ENCODE measurements at regions not wholly inside any gene's neighbourhood (a gene's known extent, or its start where the extent isn't known, plus 50 kb on each side); places are given as distances from the start of the nearest gene placed in this dataset.

GRCh38 chr7:148481147-148481526 is 109.4 kb upstream of the C7orf33 start:
- Mint-ChIP-seq H3K36me3 (ENCODE audit: low read depth) (no peaks in the 10 kb centered on the region), H3K27me3 (no peaks in the 10 kb centered on the region), H3K27ac (no peak overlapping the region), H3K4me1 (peaks cover 23% of the 10 kb centered on the region), H3K9me3 (no peaks in the 10 kb centered on the region), H3K4me3 (no peak overlapping the region)
- CTCF ChIA-PET: interaction anchor here (3.4 kb wide), 1 partner anchor 216 kb away, joined by 20 read pairs; no protein-coding TSS in a partner anchor
- TF ChIP-seq CTCF (IDR thresholded peaks at IDR 0.05): no peak
- POLR2A ChIA-PET: no interaction called here
- ATAC-seq (ENCODE audit: low read depth): no peak
- DNase-seq: no peak
- intact Hi-C loops (cut with micrococcal nuclease): no loop called here

GRCh38 chr7:148481971-148482626 is 108.5 kb upstream of the C7orf33 start:
- Mint-ChIP-seq H3K4me3 (no peak overlapping the region), H3K27me3 (no peaks in the 10 kb centered on the region), H3K9me3 (no peaks in the 10 kb centered on the region), H3K27ac (no peak overlapping the region), H3K4me1 (peaks cover 23% of the 10 kb centered on the region), H3K36me3 (ENCODE audit: low read depth) (no peaks in the 10 kb centered on the region)
- DNase-seq: no peak
- intact Hi-C loops (cut with micrococcal nuclease): no loop called here
- no peak for TF ChIP-seq CTCF (IDR thresholded peaks at IDR 0.05)
- CTCF ChIA-PET: interaction anchor here (3.4 kb wide), 1 partner anchor 217 kb away, joined by 20 read pairs; no protein-coding TSS in a partner anchor
- POLR2A ChIA-PET: no interaction called here
- ATAC-seq (ENCODE audit: low read depth): no peak

- DNase-seq: no peak
- peaks cover 23% of the 10 kb centered on the region for H3K4me1 Mint-ChIP-seq
- H3K9me3 Mint-ChIP-seq: no peaks in the 10 kb centered on the region
- intact Hi-C loops (cut with micrococcal nuclease): no loop called here
- POLR2A ChIA-PET: no interaction called here
- H3K36me3 Mint-ChIP-seq (ENCODE audit: low read depth): no peaks in the 10 kb centered on the region
- no peaks in the 10 kb centered on the region for H3K27me3 Mint-ChIP-seq
- TF ChIP-seq CTCF (IDR thresholded peaks at IDR 0.05): no peak
- CTCF ChIA-PET: interaction anchor here (1.2 kb wide), 2 partner anchors 219 to 220 kb away, joined by 3 to 5 read pairs; no protein-coding TSS in a partner anchor
- H3K4me3 Mint-ChIP-seq: no peak overlapping the region
- ATAC-seq (ENCODE audit: low read depth): no peak
- H3K27ac Mint-ChIP-seq: no peak overlapping the region
Observed at GRCh38 chr7:148483515-148484308, 106.9 kb upstream of the C7orf33 start.

- no peak overlapping the region for H3K27ac Mint-ChIP-seq
- intact Hi-C loops (cut with micrococcal nuclease): no loop called here
- H3K4me3 Mint-ChIP-seq: no peak overlapping the region
- no peak for TF ChIP-seq CTCF (IDR thresholded peaks at IDR 0.05)
- DNase-seq (no peak), ATAC-seq (ENCODE audit: low read depth) (no peak)
- ChIA-PET CTCF (interaction anchor here (0.9 to 1.2 kb wide), 2 partner anchors 221 to 222 kb away, joined by 3 read pairs; no protein-coding TSS in a partner anchor), POLR2A (interaction anchor here (0.6 kb wide), 1 partner anchor 1104 kb away, joined by 3 read pairs; no protein-coding TSS in a partner anchor)
- H3K36me3 Mint-ChIP-seq (ENCODE audit: low read depth): no peaks in the 10 kb centered on the region
- peaks cover 23% of the 10 kb centered on the region for H3K4me1 Mint-ChIP-seq
- H3K27me3 Mint-ChIP-seq: no peaks in the 10 kb centered on the region
- H3K9me3 Mint-ChIP-seq: no peaks in the 10 kb centered on the region
Observed at GRCh38 chr7:148484486-148484885, 106.1 kb upstream of the C7orf33 start.

GRCh38 chr7:148485618-148486017 is 104.9 kb upstream of the C7orf33 start:
- TF ChIP-seq CTCF (IDR thresholded peaks at IDR 0.05): no peak
- POLR2A ChIA-PET: interaction anchor here (0.6 kb wide), 1 partner anchor 13 kb away, joined by 8 read pairs; no protein-coding TSS in a partner anchor
- no peak overlapping the region for H3K27ac Mint-ChIP-seq
- DNase-seq (no peak), ATAC-seq (ENCODE audit: low read depth) (no peak)
- no peaks in the 10 kb centered on the region for H3K9me3 Mint-ChIP-seq
- CTCF ChIA-PET: interaction anchor here (0.7 to 2.4 kb wide), 2 partner anchors 83 to 222 kb away, joined by 3 to 26 read pairs; no protein-coding TSS in a partner anchor
- peaks cover 6% of the 10 kb centered on the region for H3K27me3 Mint-ChIP-seq
- H3K36me3 Mint-ChIP-seq (ENCODE audit: low read depth): no peaks in the 10 kb centered on the region
- H3K4me1 Mint-ChIP-seq: peaks cover 18% of the 10 kb centered on the region
- no peak overlapping the region for H3K4me3 Mint-ChIP-seq
- intact Hi-C loops (cut with micrococcal nuclease): loop anchor here (1.0 kb wide), 1 partner anchor 220 kb away; no protein-coding TSS in a partner anchor
